AG09319 (cell line): ENCODE measurements at regions not wholly inside any gene's neighbourhood (a gene's known extent, or its start where the extent isn't known, plus 50 kb on each side); places are given as distances from the start of the nearest gene placed in this dataset.
"Not testable (repeated sequence)": the region's sequence is repeated elsewhere in the genome, so short reads cannot be mapped to it uniquely, and the experiment has no call there.

ENCODE experiments used
- DNase-seq: peaks from one replicate; pipeline ENCODE4 v3.0.0-alpha.2; 2010; ENCODE audit warnings: low read depth; ENCODE audit errors: extremely low read depth
- TF ChIP-seq, protein P1 (sequence below): IDR thresholded peaks from 2 replicates; pipeline ENCODE4 v1.5.1; 2011; ENCODE audit warnings: low read depth, mild to moderate bottlenecking, inconsistent platforms, low read length, moderate library complexity

GRCh38 chr14:35215110-35215813 is 76.9 kb upstream of the PSMA6 start:
- TF ChIP-seq, protein P1, sequence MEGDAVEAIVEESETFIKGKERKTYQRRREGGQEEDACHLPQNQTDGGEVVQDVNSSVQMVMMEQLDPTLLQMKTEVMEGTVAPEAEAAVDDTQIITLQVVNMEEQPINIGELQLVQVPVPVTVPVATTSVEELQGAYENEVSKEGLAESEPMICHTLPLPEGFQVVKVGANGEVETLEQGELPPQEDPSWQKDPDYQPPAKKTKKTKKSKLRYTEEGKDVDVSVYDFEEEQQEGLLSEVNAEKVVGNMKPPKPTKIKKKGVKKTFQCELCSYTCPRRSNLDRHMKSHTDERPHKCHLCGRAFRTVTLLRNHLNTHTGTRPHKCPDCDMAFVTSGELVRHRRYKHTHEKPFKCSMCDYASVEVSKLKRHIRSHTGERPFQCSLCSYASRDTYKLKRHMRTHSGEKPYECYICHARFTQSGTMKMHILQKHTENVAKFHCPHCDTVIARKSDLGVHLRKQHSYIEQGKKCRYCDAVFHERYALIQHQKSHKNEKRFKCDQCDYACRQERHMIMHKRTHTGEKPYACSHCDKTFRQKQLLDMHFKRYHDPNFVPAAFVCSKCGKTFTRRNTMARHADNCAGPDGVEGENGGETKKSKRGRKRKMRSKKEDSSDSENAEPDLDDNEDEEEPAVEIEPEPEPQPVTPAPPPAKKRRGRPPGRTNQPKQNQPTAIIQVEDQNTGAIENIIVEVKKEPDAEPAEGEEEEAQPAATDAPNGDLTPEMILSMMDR = peak; percentile 62
- DNase-seq = peak; percentile 41

DNA sequence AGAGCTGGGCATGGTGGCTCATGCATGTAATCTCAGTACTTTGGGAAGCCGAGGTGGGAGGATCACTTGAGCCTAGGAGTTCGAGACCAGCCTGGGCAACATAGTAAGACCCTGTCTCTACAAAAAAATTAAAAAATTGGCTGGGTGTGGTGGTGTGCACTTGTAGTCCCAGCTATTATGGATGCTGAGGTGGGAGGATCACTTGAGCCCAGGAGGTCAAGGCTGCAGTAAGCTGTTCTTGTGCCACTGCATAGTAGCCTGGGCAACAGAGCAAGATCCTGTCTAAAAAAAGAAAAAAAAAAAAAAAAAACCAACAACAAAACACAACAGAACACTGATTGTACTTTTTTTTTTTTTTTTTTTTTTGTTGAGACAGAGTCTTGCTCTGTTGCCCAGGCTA is 74.0 kb upstream of the PSMA6 start:
- not testable (repeated sequence) for DNase-seq

- TF ChIP-seq, protein P1 = no peak
- no peak for DNase-seq
Measured at GRCh38 chr14:35218963-35219362, 73.2 kb upstream of the PSMA6 start.

DNA sequence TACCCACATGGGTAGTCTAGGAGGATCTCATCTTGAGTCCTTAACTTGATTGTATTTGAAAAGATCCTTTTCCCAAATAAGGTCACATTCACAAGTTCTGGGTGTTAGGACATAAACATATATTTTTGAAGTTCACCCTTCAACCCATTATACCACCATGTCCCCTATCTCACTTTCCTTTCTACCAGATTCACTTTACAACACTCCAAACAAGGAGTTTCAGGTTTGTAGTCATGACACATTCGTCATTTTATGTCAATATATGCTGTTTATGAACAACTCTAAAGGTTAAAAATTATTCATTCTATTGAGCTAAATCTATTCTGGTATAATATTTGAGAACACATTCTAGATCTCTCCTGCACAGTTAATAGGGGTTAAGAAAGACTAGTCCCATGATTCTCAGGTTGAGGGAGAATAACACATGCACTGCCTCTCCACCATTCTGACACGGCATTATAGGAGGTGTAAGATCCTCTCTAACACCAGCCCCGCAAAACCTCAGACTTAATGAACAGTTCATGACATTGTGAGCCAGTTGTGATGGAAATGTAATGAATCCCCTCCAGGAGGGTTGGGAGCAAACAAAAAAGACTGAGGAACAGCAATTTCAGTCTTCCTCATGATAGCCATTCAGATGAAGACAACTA is 72.0 kb upstream of the PSMA6 start:
- DNase-seq = no peak
- TF ChIP-seq, protein P1 = no peak

GRCh38 chr14:35220920-35221319 is 71.3 kb upstream of the PSMA6 start:
- TF ChIP-seq, protein P1 = no peak

GRCh38 chr14:35221462-35221861 is 70.7 kb upstream of the PSMA6 start:
- DNase-seq = no peak
- TF ChIP-seq, protein P1 = no peak

More at GRCh38 chr14:35220920-35221319, 71.3 kb upstream of the PSMA6 start:
- no peak for DNase-seq

GRCh38 chr14:35222324-35222723 is 69.9 kb upstream of the PSMA6 start:
- DNase-seq = no peak
- TF ChIP-seq, protein P1 = no peak
